IPS-18c (cell line): ENCODE measurements at regions not wholly inside any gene's neighbourhood (a gene's known extent, or its start where the extent isn't known, plus 50 kb on each side); places are given as distances from the start of the nearest gene placed in this dataset.
"Not testable (repeated sequence)": the region's sequence is repeated elsewhere in the genome, so short reads cannot be mapped to it uniquely, and the experiment has no call there.

Experiments
- H3K4me3 ChIP-seq: 2 replicates; pipeline ENCODE4 v1.7.0; 2013; ENCODE audit warnings: low read depth, mild to moderate bottlenecking, low read length, moderate library complexity; ENCODE audit not compliant: insufficient read depth
- H3K9me3 ChIP-seq: one replicate; pipeline ENCODE4 v1.6.1; 2013; ENCODE audit warnings: mild to moderate bottlenecking, low read length, moderate library complexity; ENCODE audit not compliant: control insufficient read depth, insufficient read depth

- not testable (repeated sequence) for H3K4me3 ChIP-seq, H3K9me3 ChIP-seq
These were observed 109.2 kb upstream of the FBXO28 start for GRCh38 chr1:224004552-224005315.

- not testable (repeated sequence) for H3K4me3 ChIP-seq, H3K9me3 ChIP-seq
These were observed 110.0 kb upstream of the FBXO28 start for GRCh38 chr1:224003896-224004295.

- H3K4me3 ChIP-seq, H3K9me3 ChIP-seq: not testable (repeated sequence)
These were observed 112.2 kb upstream of the FBXO28 start for GRCh38 chr1:224001757-224002156.

GRCh38 chr1:223999761-224000160 is 114.2 kb upstream of the FBXO28 start:
- H3K4me3 ChIP-seq, H3K9me3 ChIP-seq: not testable (repeated sequence)

- H3K4me3 ChIP-seq, H3K9me3 ChIP-seq: not testable (repeated sequence)
These were observed 115.0 kb upstream of the FBXO28 start for GRCh38 chr1:223998676-223999455.

GRCh38 chr1:223996376-223996775 is 117.5 kb upstream of the FBXO28 start:
- H3K4me3 ChIP-seq, H3K9me3 ChIP-seq: not testable (repeated sequence)

GRCh38 chr1:223992456-223993246 is 121.3 kb upstream of the FBXO28 start:
- H3K4me3 ChIP-seq, result peak overlapping the region; percentile 56
- not testable (repeated sequence) for H3K9me3 ChIP-seq

- not testable (repeated sequence) for H3K4me3 ChIP-seq, H3K9me3 ChIP-seq
These were observed 122.5 kb upstream of the FBXO28 start for GRCh38 chr1:223991297-223991857.

- not testable (repeated sequence) for H3K4me3 ChIP-seq, H3K9me3 ChIP-seq
These were observed 116.2 kb upstream of the TP53BP2 start for GRCh38 chr1:223961985-223962384.

- H3K4me3 ChIP-seq, H3K9me3 ChIP-seq: not testable (repeated sequence)
These were observed 107.1 kb upstream of the TP53BP2 start for GRCh38 chr1:223952801-223953200.

- not testable (repeated sequence) for H3K9me3 ChIP-seq
These were observed 105.8 kb upstream of the TP53BP2 start for GRCh38 chr1:223951551-223951950.

GRCh38 chr1:223949944-223950343 is 104.2 kb upstream of the TP53BP2 start:
- not testable (repeated sequence) for H3K9me3 ChIP-seq, H3K4me3 ChIP-seq

More at GRCh38 chr1:223951551-223951950, 105.8 kb upstream of the TP53BP2 start:
- not testable (repeated sequence) for H3K4me3 ChIP-seq

- not testable (repeated sequence) for H3K4me3 ChIP-seq, H3K9me3 ChIP-seq
These were observed 102.3 kb upstream of the TP53BP2 start for GRCh38 chr1:223948041-223948440.

GRCh38 chr1:223936592-223936991 is 90.8 kb upstream of the TP53BP2 start:
- not testable (repeated sequence) for H3K9me3 ChIP-seq, H3K4me3 ChIP-seq

GRCh38 chr1:223931476-223931875 is 85.7 kb upstream of the TP53BP2 start:
- H3K4me3 ChIP-seq, H3K9me3 ChIP-seq: not testable (repeated sequence)

GRCh38 chr1:223920805-223921204 is 75.1 kb upstream of the TP53BP2 start:
- H3K9me3 ChIP-seq, result not testable (repeated sequence)

GRCh38 chr1:223915476-223915875 is 69.7 kb upstream of the TP53BP2 start:
- not testable (repeated sequence) for H3K4me3 ChIP-seq, H3K9me3 ChIP-seq

More at GRCh38 chr1:223920805-223921204, 75.1 kb upstream of the TP53BP2 start:
- H3K4me3 ChIP-seq, result not testable (repeated sequence)
